Fibroblast of lung (primary cell): ENCODE measurements at regions not wholly inside any gene's neighbourhood (a gene's known extent, or its start where the extent isn't known, plus 50 kb on each side); places are given as distances from the start of the nearest gene placed in this dataset.

ENCODE experiments used
- DNase-seq, 2 donors: peaks; one replicate each; pipeline versions ENCODE4 v3.0.0 to v3.0.0-alpha.2; 2010; ENCODE audit warnings: low read depth in 2 of 2
- H2AFZ ChIP-seq: 2 replicates; pipeline ENCODE4 v1.5.1; 2012; ENCODE audit warnings: low read length, control low read depth, inconsistent platforms
- H3K27ac ChIP-seq: 2 replicates; pipeline ENCODE4 v1.5.1; 2011; ENCODE audit warnings: low read length, control low read depth; ENCODE audit not compliant: insufficient read depth
- H3K27me3 ChIP-seq: 2 replicates; pipeline ENCODE4 v1.5.1; 2011; ENCODE audit warnings: mild to moderate bottlenecking, low read length; ENCODE audit not compliant: control insufficient read depth, insufficient read depth
- H3K36me3 ChIP-seq: 2 replicates; pipeline ENCODE4 v1.5.1; 2011; ENCODE audit warnings: low read length; ENCODE audit not compliant: control insufficient read depth, insufficient read depth
- H3K4me1 ChIP-seq: 2 replicates; pipeline ENCODE4 v1.5.1; 2011; ENCODE audit warnings: low read length; ENCODE audit not compliant: control insufficient read depth, insufficient read depth; ENCODE audit errors: extremely low read depth
- H3K4me2 ChIP-seq: 2 replicates; pipeline ENCODE4 v1.5.1; 2011; ENCODE audit warnings: low read length, control low read depth; ENCODE audit not compliant: insufficient read depth; ENCODE audit errors: extremely low read depth
- H3K4me3 ChIP-seq, 4 experiments: fragments of 200-600 bp in 1 of 4; sonication (generic) in 1 of 4; replicated peaks in 1 of 4; 2 replicates each; pipeline ENCODE4 v1.5.1; 2011 to 2016; ENCODE audit warnings: low read length in 4 of 4, low read depth in 3 of 4, mild to moderate bottlenecking in 3 of 4, control low read depth in 2 of 4, inconsistent platforms in 1 of 4, mixed read lengths in 1 of 4; ENCODE audit not compliant: insufficient read depth in 1 of 4; ENCODE audit errors: control extremely low read depth in 1 of 4
- H3K79me2 ChIP-seq: 2 replicates; pipeline ENCODE4 v1.5.1; 2012; ENCODE audit warnings: mild to moderate bottlenecking, low read length, inconsistent platforms; ENCODE audit not compliant: control insufficient read depth, insufficient read depth
- H3K9ac ChIP-seq: 2 replicates; pipeline ENCODE4 v1.5.1; 2011; ENCODE audit warnings: mild to moderate bottlenecking, low read length, control low read depth; ENCODE audit not compliant: insufficient read depth
- H3K9me3 ChIP-seq: 2 replicates; pipeline ENCODE4 v1.5.1; 2012; ENCODE audit warnings: low read depth, low read length; ENCODE audit not compliant: control insufficient read depth, insufficient read depth
- H4K20me1 ChIP-seq: 2 replicates; pipeline ENCODE4 v1.5.1; 2011; ENCODE audit warnings: low read length; ENCODE audit not compliant: control insufficient read depth, insufficient read depth; ENCODE audit errors: extremely low read depth
- CTCF ChIP-seq, 2 donors: IDR thresholded peaks in 1 of 2; conservative IDR thresholded peaks in 1 of 2; 1 replicate in 1 of 2; 2 replicates in 1 of 2; pipeline ENCODE4 v1.5.1; 2011 to 2012; ENCODE audit warnings: low read length in 2 of 2, control low read depth in 1 of 2, inconsistent platforms in 1 of 2, low read depth in 1 of 2, mild to moderate bottlenecking in 1 of 2
- EZH2 ChIP-seq: IDR thresholded peaks from 2 replicates; pipeline ENCODE4 v1.5.1; 2012; ENCODE audit warnings: low read length, control low read depth, mild to moderate bottlenecking; ENCODE audit errors: missing control alignments

- peak in 1 of 2 donors; percentile 8 for DNase-seq
- H2AFZ ChIP-seq = no peak overlapping the region
- no peaks in the 10 kb centered on the region for H4K20me1 ChIP-seq
- no peak for TF ChIP-seq EZH2
- no peak for TF ChIP-seq CTCF (conservative IDR thresholded peaks at IDR 0.05 in 1 of 2, IDR thresholded peaks at IDR 0.05 in 1 of 2; ENCODE audit: low read depth in 1 of 2, low read length in 2 of 2)
- no peak overlapping the region for H3K9ac ChIP-seq
- H3K4me1 ChIP-seq = no peaks in the 10 kb centered on the region
- H3K27me3 ChIP-seq = no peaks in the 10 kb centered on the region
- H3K9me3 ChIP-seq = no peaks in the 10 kb centered on the region
- no peak overlapping the region for H3K4me2 ChIP-seq
- no peaks in the 10 kb centered on the region for H3K79me2 ChIP-seq
- H3K27ac ChIP-seq = no peak overlapping the region
- H3K4me3 ChIP-seq = no peak overlapping the region
- H3K36me3 ChIP-seq = no peaks in the 10 kb centered on the region
Observed at GRCh38 chr10:52533986-52534385, 219.9 kb downstream of the DKK1 start.

- H3K4me3 ChIP-seq = no peak overlapping the region
- TF ChIP-seq CTCF (conservative IDR thresholded peaks at IDR 0.05 in 1 of 2, IDR thresholded peaks at IDR 0.05 in 1 of 2; ENCODE audit: low read depth in 1 of 2, low read length in 2 of 2) = no peak
- no peak for TF ChIP-seq EZH2
- H4K20me1 ChIP-seq = no peaks in the 10 kb centered on the region
- no peak overlapping the region for H2AFZ ChIP-seq
- DNase-seq = peak in 1 of 2 donors; percentile 89
- H3K79me2 ChIP-seq = no peaks in the 10 kb centered on the region
- no peaks in the 10 kb centered on the region for H3K9me3 ChIP-seq
- no peaks in the 10 kb centered on the region for H3K36me3 ChIP-seq
- H3K9ac ChIP-seq = no peak overlapping the region
- H3K27me3 ChIP-seq = no peaks in the 10 kb centered on the region
- no peak overlapping the region for H3K4me2 ChIP-seq
- H3K4me1 ChIP-seq = no peaks in the 10 kb centered on the region
- H3K27ac ChIP-seq = no peak overlapping the region
Observed at GRCh38 chr10:52539463-52539862, 225.4 kb downstream of the DKK1 start.

GRCh38 chr10:52540479-52540984 is 226.5 kb downstream of the DKK1 start:
- Histone ChIP-seq H3K27me3 (no peaks in the 10 kb centered on the region), H3K9ac (no peak overlapping the region), H3K4me2 (no peak overlapping the region), H3K79me2 (no peaks in the 10 kb centered on the region), H2AFZ (no peak overlapping the region), H4K20me1 (no peaks in the 10 kb centered on the region), H3K36me3 (no peaks in the 10 kb centered on the region), H3K4me1 (no peaks in the 10 kb centered on the region), H3K9me3 (no peaks in the 10 kb centered on the region), H3K27ac (no peak overlapping the region), H3K4me3 (no peak overlapping the region)
- no peak for TF ChIP-seq EZH2
- no peak for TF ChIP-seq CTCF (conservative IDR thresholded peaks at IDR 0.05 in 1 of 2, IDR thresholded peaks at IDR 0.05 in 1 of 2; ENCODE audit: low read depth in 1 of 2, low read length in 2 of 2)
- no peak for DNase-seq
